ENCODE measurements at regions not wholly inside any gene's neighbourhood (a gene's known extent, or its start where the extent isn't known, plus 50 kb on each side); places are given as distances from the start of the nearest gene placed in this dataset.

DNA sequence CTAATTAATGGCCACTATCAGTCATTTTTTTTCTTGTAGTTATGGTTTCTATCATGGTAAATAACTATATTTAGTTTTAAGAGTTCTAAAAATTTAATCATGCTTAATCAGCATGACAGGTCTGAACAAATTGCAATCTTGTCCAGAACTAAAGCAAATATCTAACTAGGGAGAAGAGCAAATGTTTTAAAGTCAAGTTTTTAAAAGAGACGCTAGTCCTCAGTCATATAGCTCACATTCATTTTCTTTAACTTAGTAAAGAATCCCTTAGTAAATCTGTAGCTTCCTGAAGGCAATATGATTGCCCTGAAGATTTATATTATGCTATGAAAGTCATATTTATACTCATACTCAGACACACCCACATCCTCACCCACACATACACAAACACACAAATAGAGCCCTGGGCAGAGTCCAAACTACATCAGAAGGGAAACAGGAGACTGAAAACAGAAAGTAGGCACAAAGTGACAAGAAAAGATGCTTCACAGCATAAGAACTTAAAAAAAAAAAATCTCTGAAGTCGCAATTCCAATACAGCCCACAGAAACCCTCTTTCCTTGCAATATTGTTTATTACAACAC lies 1149.1 kb downstream of the SI start:
- Histone ChIP-seq H3K14ac (ENCODE audit: insufficient read depth, low read length) (no peak overlapping the region), H2AFZ (ENCODE audit: low read length) (no peak overlapping the region)
- peaks cover 14 to 16% of the 10 kb centered on the region in 2 experiments for H3K4me1 Mint-ChIP-seq

More for the DNA sequence above, 1149.1 kb downstream of the SI start:
- TF ChIP-seq, protein P1, sequence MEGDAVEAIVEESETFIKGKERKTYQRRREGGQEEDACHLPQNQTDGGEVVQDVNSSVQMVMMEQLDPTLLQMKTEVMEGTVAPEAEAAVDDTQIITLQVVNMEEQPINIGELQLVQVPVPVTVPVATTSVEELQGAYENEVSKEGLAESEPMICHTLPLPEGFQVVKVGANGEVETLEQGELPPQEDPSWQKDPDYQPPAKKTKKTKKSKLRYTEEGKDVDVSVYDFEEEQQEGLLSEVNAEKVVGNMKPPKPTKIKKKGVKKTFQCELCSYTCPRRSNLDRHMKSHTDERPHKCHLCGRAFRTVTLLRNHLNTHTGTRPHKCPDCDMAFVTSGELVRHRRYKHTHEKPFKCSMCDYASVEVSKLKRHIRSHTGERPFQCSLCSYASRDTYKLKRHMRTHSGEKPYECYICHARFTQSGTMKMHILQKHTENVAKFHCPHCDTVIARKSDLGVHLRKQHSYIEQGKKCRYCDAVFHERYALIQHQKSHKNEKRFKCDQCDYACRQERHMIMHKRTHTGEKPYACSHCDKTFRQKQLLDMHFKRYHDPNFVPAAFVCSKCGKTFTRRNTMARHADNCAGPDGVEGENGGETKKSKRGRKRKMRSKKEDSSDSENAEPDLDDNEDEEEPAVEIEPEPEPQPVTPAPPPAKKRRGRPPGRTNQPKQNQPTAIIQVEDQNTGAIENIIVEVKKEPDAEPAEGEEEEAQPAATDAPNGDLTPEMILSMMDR (conservative IDR thresholded peaks at IDR 0.05) = no peak
- Mint-ChIP-seq H3K27ac (no peak overlapping the region), H3K4me3 (no peak overlapping the region), H3K27me3 (ENCODE audit: low read depth) (no peaks in the 10 kb centered on the region; the same call in 1 of the 2 replicates), H3K9me3 (no peaks in the 10 kb centered on the region; a peak in 1 of 5 replicates), H3K36me3 (ENCODE audit: insufficient read depth in 1 of 3, low read depth in 3 of 3) (no peaks in the 10 kb centered on the region)
- H3K23ac ChIP-seq (ENCODE audit: insufficient read length, low read depth, low read length) = no peak overlapping the region
- no peaks in the 10 kb centered on the region for H4K20me1 ChIP-seq (ENCODE audit: control insufficient read depth, insufficient read depth, insufficient read length)
- no peak overlapping the region for H4K91ac ChIP-seq (ENCODE audit: insufficient read length, low read depth, low read length)
- H2BK120ac ChIP-seq (ENCODE audit: low read depth, low read length, poor library complexity, severe bottlenecking) = no peak overlapping the region
- no peak overlapping the region for H3K4me2 ChIP-seq (ENCODE audit: insufficient read depth, insufficient read length, low read length)
- no peak overlapping the region for H2BK5ac ChIP-seq (ENCODE audit: insufficient read length, low read length)
- no peak overlapping the region for H3K56ac ChIP-seq (ENCODE audit: insufficient read length, low read depth, low read length)
- no peak overlapping the region for H3K4ac ChIP-seq (ENCODE audit: low read depth, low read length)
- H3K9me3 ChIP-seq (ENCODE audit: control insufficient read depth, low read depth, low read length) = no peaks in the 10 kb centered on the region
- DNase-seq = no peak
- H3K9ac ChIP-seq (ENCODE audit: extremely low read depth, insufficient read length, low read length) = no peak overlapping the region
- H3T11ph ChIP-seq (ENCODE audit: low read length) = no peak overlapping the region
- H3K79me2 ChIP-seq (ENCODE audit: insufficient read depth, low read length) = no peaks in the 10 kb centered on the region
- no peaks in the 10 kb centered on the region for H3K4me1 ChIP-seq (ENCODE audit: insufficient read depth, low read length)
- H2BK12ac ChIP-seq (ENCODE audit: insufficient read length, low read depth, low read length) = no peak overlapping the region
- H3K79me1 ChIP-seq (ENCODE audit: insufficient read depth, low read depth, low read length, poor library complexity, severe bottlenecking) = no peaks in the 10 kb centered on the region
- H3K18ac ChIP-seq (ENCODE audit: insufficient read length, low read depth, low read length) = no peak overlapping the region
- no peak overlapping the region for H4K8ac ChIP-seq (replicated peaks; ENCODE audit: insufficient read length, low read depth, low read length)
- H3K27ac ChIP-seq (ENCODE audit: insufficient read length, low read depth, low read length) = no peak overlapping the region
- no CpG with 5 or more reads among the region's 2 CpGs for WGBS (ENCODE audit: extremely low coverage, insufficient read length, low lambda C conversion rate)
- no peak overlapping the region for H4K5ac ChIP-seq (ENCODE audit: insufficient read length, low read depth, low read length)
- H2BK20ac ChIP-seq (ENCODE audit: low read depth, low read length, poor library complexity, severe bottlenecking) = no peak overlapping the region
- H3K23me2 ChIP-seq (ENCODE audit: insufficient read length, low read depth, low read length, poor library complexity, severe bottlenecking) = no peaks in the 10 kb centered on the region
- no peak overlapping the region for H2BK15ac ChIP-seq (ENCODE audit: low read depth, low read length)
- H3K27me3 ChIP-seq (ENCODE audit: insufficient read depth, low read length) = no peaks in the 10 kb centered on the region
- H2AK5ac ChIP-seq (ENCODE audit: insufficient read length, low read length) = no peak overlapping the region
